ENCODE measurements at regions not wholly inside any gene's neighbourhood (a gene's known extent, or its start where the extent isn't known, plus 50 kb on each side); places are given as distances from the start of the nearest gene placed in this dataset.
"Not testable (repeated sequence)": the region's sequence is repeated elsewhere in the genome, so short reads cannot be mapped to it uniquely, and the experiment has no call there.

DNA sequence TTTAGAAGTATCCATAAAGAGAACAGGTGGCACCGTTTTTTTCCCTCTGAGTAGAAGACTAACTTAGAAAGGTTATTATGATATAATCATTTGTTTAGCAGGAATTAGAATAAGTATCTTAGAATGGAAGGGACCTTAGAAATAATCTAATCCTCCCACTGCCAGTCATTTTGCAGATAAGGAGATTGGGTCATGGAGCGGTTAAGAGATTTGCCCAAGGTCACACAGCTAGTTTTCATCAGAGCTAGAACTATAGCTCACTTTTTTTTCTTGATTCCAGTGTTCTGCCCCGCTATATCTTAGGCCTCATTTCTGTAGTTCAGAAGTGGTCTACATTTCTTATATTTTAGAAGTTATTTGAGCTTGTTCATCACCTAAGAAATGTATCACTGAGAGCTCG lies 139.6 kb downstream of the PRL start:
- DNase-seq (ENCODE audit: low spot score) (no peak), ATAC-seq (no peak)
- Mint-ChIP-seq H3K36me3 (no peaks in the 10 kb centered on the region), H3K4me1 (ENCODE audit: low read depth in 2 of 2) (no peaks in the 10 kb centered on the region), H3K27ac (no peak overlapping the region), H3K27me3 (no peaks in the 10 kb centered on the region), H3K9me3 (peaks cover 2% of the 10 kb centered on the region), H3K4me3 (no peak overlapping the region)

DNA sequence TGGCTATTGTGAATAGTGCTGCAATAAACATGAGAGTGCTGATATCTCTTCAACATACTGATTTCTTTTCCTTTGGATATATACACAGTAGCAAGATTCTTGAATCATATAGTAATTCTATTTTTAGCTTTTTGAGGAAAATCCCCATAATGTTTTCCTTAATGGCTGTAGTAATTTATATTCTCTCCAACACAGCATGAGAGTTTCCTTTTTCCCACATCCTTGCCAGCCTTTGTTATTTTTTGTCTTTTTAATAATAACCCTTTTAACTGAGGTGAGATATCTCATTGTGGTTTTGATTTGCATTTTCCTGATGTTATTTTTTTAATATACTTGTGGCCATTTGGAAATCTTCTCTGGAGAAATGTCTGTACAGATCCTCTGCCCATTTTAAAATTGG lies 132.6 kb downstream of the PRL start:
- Mint-ChIP-seq H3K9me3 (peaks cover 9% of the 10 kb centered on the region), H3K4me3 (no peak overlapping the region), H3K27me3 (no peaks in the 10 kb centered on the region), H3K36me3 (peaks cover 3% of the 10 kb centered on the region), H3K27ac (no peak overlapping the region), H3K4me1 (ENCODE audit: low read depth in 2 of 2) (no peaks in the 10 kb centered on the region)
- DNase-seq (ENCODE audit: low spot score) (no peak), ATAC-seq (no peak)

DNA sequence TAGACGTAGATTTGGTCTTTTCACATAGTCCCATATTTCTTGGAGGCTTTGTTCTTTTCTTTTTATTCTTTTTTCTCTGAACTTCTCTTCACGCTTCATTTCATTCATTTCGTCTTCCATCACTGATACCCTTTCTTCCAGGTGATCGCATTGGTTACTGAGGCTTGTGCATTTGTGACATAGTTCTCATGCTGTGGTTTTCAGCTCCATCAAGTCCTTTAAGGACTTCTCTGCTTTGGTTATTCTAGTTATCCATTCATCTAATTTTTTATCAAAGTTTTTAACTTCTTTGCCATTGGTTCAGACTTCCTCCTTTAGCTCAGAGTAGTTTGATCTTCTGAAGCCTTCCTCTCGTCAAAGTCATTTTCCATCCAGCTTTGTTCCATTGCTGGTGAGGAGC lies 125.8 kb downstream of the PRL start:
- not testable (repeated sequence) for H3K27ac Mint-ChIP-seq; H3K4me3 Mint-ChIP-seq; DNase-seq (ENCODE audit: low spot score); H3K4me1 Mint-ChIP-seq (ENCODE audit: low read depth in 2 of 2); ATAC-seq; H3K27me3 Mint-ChIP-seq
- H3K36me3 Mint-ChIP-seq = peaks cover 24% of the 10 kb centered on the region
- peaks cover 35% of the 10 kb centered on the region for H3K9me3 Mint-ChIP-seq

DNA sequence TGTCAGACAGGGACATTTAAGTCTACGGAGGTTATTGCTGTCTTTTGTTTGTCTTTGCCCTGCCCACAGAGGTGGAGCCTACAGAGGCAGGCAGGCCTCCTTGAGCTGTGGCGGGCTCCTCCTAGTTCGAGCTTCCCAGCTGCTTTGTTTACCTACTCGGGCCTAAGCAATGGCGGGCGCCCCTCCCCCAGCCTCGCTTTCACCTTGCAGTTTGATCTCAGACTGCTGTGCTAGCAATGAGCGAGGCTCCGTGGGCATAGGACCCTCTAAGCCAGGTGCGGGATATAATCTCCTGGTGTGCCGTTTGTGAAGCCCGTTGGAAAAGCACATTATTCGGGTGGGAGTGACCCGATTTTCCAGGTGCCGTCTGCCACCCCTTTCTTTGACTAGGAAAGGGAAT lies 125.0 kb downstream of the PRL start:
- not testable (repeated sequence) for H3K27me3 Mint-ChIP-seq; ATAC-seq; DNase-seq (ENCODE audit: low spot score); H3K4me3 Mint-ChIP-seq; H3K4me1 Mint-ChIP-seq (ENCODE audit: low read depth in 2 of 2); H3K27ac Mint-ChIP-seq
- Mint-ChIP-seq H3K9me3 (peaks cover 35% of the 10 kb centered on the region), H3K36me3 (peaks cover 24% of the 10 kb centered on the region)

DNA sequence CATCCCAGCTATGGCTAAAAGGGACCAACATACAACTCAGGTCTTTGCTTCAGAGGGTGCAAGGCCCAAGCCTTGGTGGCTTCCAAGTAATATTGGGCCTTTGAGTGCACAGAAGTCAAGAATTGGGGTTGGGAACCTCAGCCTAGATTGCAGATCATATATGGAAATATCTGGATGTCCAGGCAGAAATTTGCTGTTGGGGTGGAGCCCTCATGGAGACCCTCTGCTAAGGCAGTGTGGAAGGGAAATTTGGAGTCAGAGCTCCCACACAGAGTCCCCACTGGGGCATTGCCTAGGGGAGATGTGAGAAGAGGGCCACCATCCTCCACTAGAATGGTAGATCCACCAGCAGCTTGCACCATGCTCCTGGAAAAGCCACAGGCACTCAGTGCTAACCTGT lies 123.5 kb downstream of the PRL start:
- no peak for ATAC-seq
- no peak overlapping the region for H3K4me3 Mint-ChIP-seq
- H3K27me3 Mint-ChIP-seq = no peaks in the 10 kb centered on the region
- DNase-seq (ENCODE audit: low spot score) = no peak
- H3K27ac Mint-ChIP-seq = no peak overlapping the region
- H3K9me3 Mint-ChIP-seq = peaks cover 32% of the 10 kb centered on the region
- H3K4me1 Mint-ChIP-seq (ENCODE audit: low read depth in 2 of 2) = no peaks in the 10 kb centered on the region
- H3K36me3 Mint-ChIP-seq = peaks cover 24% of the 10 kb centered on the region

DNA sequence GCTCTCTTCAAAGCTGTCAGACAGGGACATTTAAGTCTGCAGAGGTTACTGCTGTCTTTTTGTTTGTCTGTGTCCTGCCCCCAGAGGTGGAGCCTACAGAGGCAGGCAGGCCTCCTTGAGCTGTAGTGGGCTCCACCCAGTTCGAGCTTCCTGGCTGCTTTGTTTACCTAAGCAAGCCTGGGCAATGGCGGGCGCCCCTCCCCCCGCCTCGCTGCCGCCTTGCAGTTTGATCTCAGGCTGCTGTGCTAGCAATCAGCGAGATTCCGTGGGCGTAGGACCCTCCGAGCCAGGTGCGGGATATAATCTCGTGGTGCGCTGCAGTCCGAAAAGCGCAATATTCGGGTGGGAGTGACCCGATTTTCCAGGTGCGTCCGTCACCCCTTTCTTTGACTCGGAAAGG lies 116.6 kb downstream of the PRL start:
- not testable (repeated sequence) for ATAC-seq; DNase-seq (ENCODE audit: low spot score)
- peaks cover 37% of the 10 kb centered on the region for H3K36me3 Mint-ChIP-seq

DNA sequence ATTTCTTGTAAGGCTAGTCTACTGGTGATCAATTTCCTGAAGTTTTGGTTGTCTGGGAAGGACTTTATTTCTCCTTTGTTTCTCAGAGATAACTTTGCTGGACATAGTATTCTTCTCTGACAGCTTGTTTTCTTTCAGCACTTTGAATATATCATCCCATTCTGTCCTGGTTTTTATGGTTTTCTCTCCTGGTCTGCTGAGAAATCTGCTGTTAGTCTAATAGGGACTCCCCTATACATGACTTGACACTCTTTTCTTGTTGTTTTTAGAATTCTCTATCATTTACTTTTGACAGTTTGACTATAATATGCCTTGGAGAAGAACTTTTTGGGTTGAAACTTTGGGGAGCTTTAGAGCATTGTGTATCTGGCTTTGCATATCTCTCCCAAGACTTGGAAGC lies 112.5 kb downstream of the PRL start:
- DNase-seq (ENCODE audit: low spot score) = no peak
- no peak for ATAC-seq
- H3K36me3 Mint-ChIP-seq = peaks cover 40% of the 10 kb centered on the region
- peaks cover 24% of the 10 kb centered on the region for H3K9me3 Mint-ChIP-seq
- no peak overlapping the region for H3K4me3 Mint-ChIP-seq
- no peaks in the 10 kb centered on the region for H3K4me1 Mint-ChIP-seq (ENCODE audit: low read depth in 2 of 2)
- H3K27me3 Mint-ChIP-seq = no peaks in the 10 kb centered on the region
- no peak overlapping the region for H3K27ac Mint-ChIP-seq

More for the DNA sequence above, 116.6 kb downstream of the PRL start:
- H3K9me3 Mint-ChIP-seq = peaks cover 23% of the 10 kb centered on the region
- not testable (repeated sequence) for H3K27me3 Mint-ChIP-seq; H3K4me3 Mint-ChIP-seq; H3K27ac Mint-ChIP-seq; H3K4me1 Mint-ChIP-seq (ENCODE audit: low read depth in 2 of 2)

DNA sequence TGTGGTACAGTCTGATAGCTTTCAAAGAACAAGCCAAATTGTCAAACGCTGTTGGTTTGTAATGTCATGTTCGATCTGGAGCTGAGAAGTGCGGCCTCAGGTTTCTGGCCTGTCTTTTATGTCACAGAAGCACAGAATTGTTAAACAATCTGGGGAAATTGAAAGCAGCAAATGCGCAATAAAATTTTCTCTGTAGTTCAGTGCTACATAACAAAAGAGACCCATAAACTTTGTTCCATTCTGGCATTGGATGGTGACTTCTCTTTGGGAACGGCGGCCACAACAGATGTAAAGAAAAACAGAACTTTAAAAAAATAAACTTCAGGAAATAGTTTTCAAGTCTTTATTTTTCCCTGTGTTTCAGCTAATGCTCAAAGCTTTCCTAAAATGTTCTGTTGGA lies 106.9 kb downstream of the PRL start:
- no peak overlapping the region for H3K4me3 Mint-ChIP-seq
- H3K27ac Mint-ChIP-seq = no peak overlapping the region
- no peaks in the 10 kb centered on the region for H3K4me1 Mint-ChIP-seq (ENCODE audit: low read depth in 2 of 2)
- H3K9me3 Mint-ChIP-seq = peaks cover 9% of the 10 kb centered on the region
- DNase-seq (ENCODE audit: low spot score) (no peak), ATAC-seq (no peak)
- peaks cover 6% of the 10 kb centered on the region for H3K36me3 Mint-ChIP-seq
- no peaks in the 10 kb centered on the region for H3K27me3 Mint-ChIP-seq

DNA sequence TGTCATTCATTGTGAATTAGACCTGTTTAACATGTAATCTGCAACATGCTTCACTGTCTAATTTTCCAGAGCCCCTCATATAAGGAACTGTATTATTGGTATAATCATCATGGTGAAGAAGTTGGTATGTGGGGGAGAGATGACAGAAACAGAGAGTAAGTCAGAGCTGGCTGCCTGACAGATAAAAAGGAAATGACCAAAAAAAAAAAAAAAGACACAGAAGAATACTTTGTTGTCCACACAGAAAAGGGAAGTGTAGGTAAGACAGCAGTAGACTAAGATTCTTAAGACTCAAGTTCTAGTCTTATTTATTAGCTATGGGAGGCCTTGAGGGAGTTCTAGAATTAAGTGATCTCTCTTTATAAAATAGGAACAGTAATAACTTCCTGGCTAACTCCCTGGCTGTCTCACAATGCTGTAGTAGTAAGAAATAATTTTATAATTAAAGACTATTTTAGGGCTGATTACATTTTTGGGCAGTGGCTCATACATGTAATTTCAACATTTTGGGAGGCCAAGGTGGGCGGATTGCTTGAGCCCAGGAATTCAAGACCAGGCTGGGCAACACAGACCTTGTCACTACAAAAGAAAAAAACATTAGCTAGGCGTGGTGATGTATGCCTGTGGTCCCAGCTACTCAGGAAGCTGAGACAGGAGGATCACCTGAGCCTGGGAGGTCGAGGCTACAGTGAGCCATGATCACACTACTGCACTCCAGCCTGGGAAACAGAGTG lies 102.5 kb downstream of the PRL start:
- Mint-ChIP-seq H3K9me3 (peaks cover 5% of the 10 kb centered on the region), H3K36me3 (no peaks in the 10 kb centered on the region), H3K27ac (no peak overlapping the region), H3K27me3 (no peaks in the 10 kb centered on the region), H3K4me1 (ENCODE audit: low read depth in 2 of 2) (no peaks in the 10 kb centered on the region), H3K4me3 (no peak overlapping the region)
- ATAC-seq (no peak), DNase-seq (ENCODE audit: low spot score) (no peak)

DNA sequence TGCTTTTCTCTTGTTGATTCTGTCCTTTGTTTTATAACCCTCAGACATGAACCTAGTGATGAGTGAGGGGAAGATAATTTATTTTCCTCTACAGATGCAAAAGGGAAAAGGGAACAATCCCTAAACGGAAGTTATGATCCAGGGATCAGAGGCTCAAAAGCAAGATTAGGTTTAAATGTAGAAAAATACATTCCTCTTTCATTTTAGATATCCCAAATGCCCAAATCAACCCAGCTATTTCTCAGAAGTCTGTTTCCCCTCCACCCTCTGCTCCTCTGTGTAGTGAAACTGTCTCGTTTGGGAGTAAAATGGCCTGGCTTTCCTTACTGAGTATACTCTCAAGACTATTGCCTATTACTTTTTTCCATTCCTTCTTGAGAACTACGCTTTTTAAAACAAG lies 97.1 kb downstream of the PRL start:
- DNase-seq (ENCODE audit: low spot score) = no peak
- no peaks in the 10 kb centered on the region for H3K36me3 Mint-ChIP-seq
- H3K9me3 Mint-ChIP-seq = no peaks in the 10 kb centered on the region
- no peaks in the 10 kb centered on the region for H3K4me1 Mint-ChIP-seq (ENCODE audit: low read depth in 2 of 2)
- H3K27me3 Mint-ChIP-seq = no peaks in the 10 kb centered on the region
- no peak for ATAC-seq
- no peak overlapping the region for H3K27ac Mint-ChIP-seq
- no peak overlapping the region for H3K4me3 Mint-ChIP-seq

DNA sequence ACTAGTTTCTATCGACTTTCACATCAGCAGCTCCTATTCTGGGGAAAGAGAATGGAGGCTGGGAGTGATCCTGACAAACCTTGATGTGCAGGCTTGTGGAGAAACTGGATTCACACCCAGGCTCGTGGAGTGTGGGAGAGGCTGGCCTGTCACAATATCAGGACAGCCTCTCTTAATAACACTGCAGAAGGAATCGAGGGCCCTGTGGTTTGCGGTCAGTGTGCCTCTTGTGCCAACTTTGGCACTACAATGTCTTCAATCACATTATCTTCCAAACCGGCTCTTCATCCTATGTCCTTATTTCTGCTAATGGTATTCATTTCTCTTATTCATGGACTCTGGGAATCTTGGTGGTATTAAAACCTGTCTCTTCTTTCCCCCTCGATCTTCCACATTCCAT lies 92.7 kb downstream of the PRL start:
- H3K27ac Mint-ChIP-seq = no peak overlapping the region
- no peak for DNase-seq (ENCODE audit: low spot score)
- H3K4me1 Mint-ChIP-seq (ENCODE audit: low read depth in 2 of 2) = no peaks in the 10 kb centered on the region
- no peaks in the 10 kb centered on the region for H3K36me3 Mint-ChIP-seq
- ATAC-seq = no peak
- H3K27me3 Mint-ChIP-seq = no peaks in the 10 kb centered on the region
- H3K4me3 Mint-ChIP-seq = no peak overlapping the region
- peaks cover 3% of the 10 kb centered on the region for H3K9me3 Mint-ChIP-seq

DNA sequence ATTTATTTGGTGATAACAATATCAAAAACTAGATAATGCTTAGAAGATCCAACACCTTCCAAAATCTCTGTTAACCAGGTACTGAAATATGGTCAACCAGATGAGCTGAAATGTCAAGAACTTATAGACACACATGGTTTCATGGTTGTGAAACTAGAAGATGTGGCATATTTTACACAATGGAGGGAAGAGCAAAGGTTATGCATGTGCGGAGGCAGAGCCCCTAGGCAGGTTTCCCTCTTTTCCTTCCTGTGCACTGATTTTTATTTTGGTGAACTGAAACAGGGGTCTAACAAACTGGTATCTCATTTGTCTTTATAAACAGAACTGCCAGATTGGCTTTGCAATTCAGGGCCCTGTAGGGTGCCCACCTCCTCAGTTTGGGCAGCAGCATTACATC lies 91.6 kb downstream of the PRL start:
- H3K9me3 Mint-ChIP-seq = peaks cover 3% of the 10 kb centered on the region
- no peaks in the 10 kb centered on the region for H3K36me3 Mint-ChIP-seq
- DNase-seq (ENCODE audit: low spot score) = no peak
- no peak overlapping the region for H3K27ac Mint-ChIP-seq
- no peak overlapping the region for H3K4me3 Mint-ChIP-seq
- no peaks in the 10 kb centered on the region for H3K27me3 Mint-ChIP-seq
- no peak for ATAC-seq
- H3K4me1 Mint-ChIP-seq (ENCODE audit: low read depth in 2 of 2) = no peaks in the 10 kb centered on the region

DNA sequence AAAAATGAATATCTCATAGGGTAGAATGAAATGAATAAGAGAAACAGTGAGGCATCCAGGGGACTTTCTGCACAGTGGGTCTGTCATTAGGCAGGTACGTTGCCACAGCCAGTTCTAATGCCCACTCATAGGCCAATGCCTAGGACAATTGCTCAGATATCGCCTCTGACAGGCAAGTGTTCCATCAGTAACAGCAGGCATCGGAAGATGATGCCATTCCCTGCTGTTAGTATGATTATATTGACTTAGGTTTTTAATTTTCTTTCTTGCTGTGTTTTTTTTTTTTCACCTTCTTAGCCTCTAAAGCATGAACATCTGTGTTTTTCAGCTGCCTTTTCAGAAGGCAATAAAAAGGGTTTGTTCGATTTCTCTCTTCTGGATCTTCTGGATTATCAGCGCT lies 90.7 kb downstream of the PRL start:
- no peak overlapping the region for H3K27ac Mint-ChIP-seq
- DNase-seq (ENCODE audit: low spot score) = no peak
- H3K9me3 Mint-ChIP-seq = peaks cover 3% of the 10 kb centered on the region
- no peaks in the 10 kb centered on the region for H3K27me3 Mint-ChIP-seq
- H3K4me3 Mint-ChIP-seq = no peak overlapping the region
- no peaks in the 10 kb centered on the region for H3K36me3 Mint-ChIP-seq
- no peaks in the 10 kb centered on the region for H3K4me1 Mint-ChIP-seq (ENCODE audit: low read depth in 2 of 2)
- no peak for ATAC-seq

DNA sequence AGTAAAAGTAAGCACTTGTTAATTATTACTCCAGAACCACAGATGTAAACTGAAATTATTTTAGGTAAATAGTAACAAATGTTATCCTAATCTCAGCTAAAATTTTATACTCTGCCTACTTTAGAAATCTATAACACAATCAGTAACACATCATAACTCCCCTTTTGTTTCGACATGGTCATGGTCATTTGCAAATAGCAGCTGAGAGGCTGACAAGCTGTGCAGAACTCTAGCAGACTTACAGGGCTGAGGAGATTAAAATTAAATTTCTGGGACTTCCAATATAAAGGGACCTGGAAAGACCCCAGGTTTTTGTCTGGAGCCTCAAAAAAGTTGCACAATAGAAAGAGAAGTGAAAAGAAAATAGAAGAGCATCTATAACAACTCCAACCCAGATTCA lies 88.8 kb downstream of the PRL start:
- no peaks in the 10 kb centered on the region for H3K4me1 Mint-ChIP-seq (ENCODE audit: low read depth in 2 of 2)
- H3K4me3 Mint-ChIP-seq = no peak overlapping the region
- H3K27me3 Mint-ChIP-seq = no peaks in the 10 kb centered on the region
- ATAC-seq (no peak), DNase-seq (ENCODE audit: low spot score) (no peak)
- H3K27ac Mint-ChIP-seq = no peak overlapping the region
- no peaks in the 10 kb centered on the region for H3K36me3 Mint-ChIP-seq
- H3K9me3 Mint-ChIP-seq = peaks cover 3% of the 10 kb centered on the region

DNA sequence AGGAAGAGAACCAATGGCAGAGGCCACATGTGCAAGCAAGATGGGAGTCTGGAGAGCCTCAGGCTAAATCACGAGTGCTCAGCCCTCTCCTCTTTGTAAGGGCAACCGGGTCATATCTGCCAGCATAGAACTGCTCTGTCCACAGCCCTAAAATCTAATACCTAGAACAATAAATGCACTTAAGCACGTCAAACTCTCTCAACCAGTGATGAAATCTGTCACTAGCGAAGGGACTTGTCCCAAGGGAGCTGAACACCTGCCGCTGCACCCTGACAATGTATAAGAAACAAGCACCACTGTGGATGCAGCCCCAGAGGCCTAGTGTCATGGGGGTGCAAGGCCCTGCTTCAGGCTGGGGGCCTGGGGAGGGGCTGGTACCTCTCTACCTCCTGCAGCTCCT lies 82.5 kb downstream of the PRL start:
- ATAC-seq = no peak
- H3K9me3 Mint-ChIP-seq = no peaks in the 10 kb centered on the region
- H3K27me3 Mint-ChIP-seq = no peaks in the 10 kb centered on the region
- H3K27ac Mint-ChIP-seq = no peak overlapping the region
- H3K4me3 Mint-ChIP-seq = no peak overlapping the region
- H3K4me1 Mint-ChIP-seq (ENCODE audit: low read depth in 2 of 2) = no peaks in the 10 kb centered on the region
- H3K36me3 Mint-ChIP-seq = no peaks in the 10 kb centered on the region
- no peak for DNase-seq (ENCODE audit: low spot score)

Measured in natural killer cell treated with Interleukin-12 subunit alpha and Interleukin-12 subunit beta and Interleukin-15 and Interleukin-18, amount 100 ng/mL, for 72 hours (primary cell).